GM19372 (cell line): ENCODE measurements at regions not wholly inside any gene's neighbourhood (a gene's known extent, or its start where the extent isn't known, plus 50 kb on each side); places are given as distances from the start of the nearest gene placed in this dataset.

Experiments used
- ATAC-seq: cut with Tn5 transposase; IDR thresholded peaks from one replicate; pipeline ENCODE4 v1.9.1; 2021; ENCODE audit warnings: mild to moderate bottlenecking, low read depth, moderate library complexity; ENCODE audit not compliant: unreplicated experiment

- no peak for ATAC-seq
These were observed 57.2 kb downstream of the NKX6-1 start for GRCh38 chr4:84441758-84442377.

- ATAC-seq = no peak
These were observed 59.1 kb downstream of the NKX6-1 start for GRCh38 chr4:84439996-84440395.

GRCh38 chr4:84436812-84437211 is 62.3 kb downstream of the NKX6-1 start:
- no peak for ATAC-seq

- ATAC-seq = no peak
These were observed 64.7 kb downstream of the NKX6-1 start for GRCh38 chr4:84434344-84434743.

GRCh38 chr4:84433633-84434222 is 65.4 kb downstream of the NKX6-1 start:
- no peak for ATAC-seq

- ATAC-seq = no peak
These were observed 66.4 kb downstream of the NKX6-1 start for GRCh38 chr4:84432713-84433112.

GRCh38 chr4:84420608-84421007 is 78.5 kb downstream of the NKX6-1 start:
- ATAC-seq = no peak

GRCh38 chr4:84419201-84419600 is 79.9 kb downstream of the NKX6-1 start:
- ATAC-seq = no peak

- no peak for ATAC-seq
These were observed 80.9 kb downstream of the NKX6-1 start for GRCh38 chr4:84417997-84418709.

- no peak for ATAC-seq
These were observed 85.1 kb downstream of the NKX6-1 start for GRCh38 chr4:84413976-84414375.

- ATAC-seq = no peak
These were observed 85.6 kb downstream of the NKX6-1 start for GRCh38 chr4:84413480-84413879.

GRCh38 chr4:84412062-84412461 is 87.0 kb downstream of the NKX6-1 start:
- ATAC-seq = no peak

GRCh38 chr4:84407554-84408407 is 91.3 kb downstream of the NKX6-1 start:
- no peak for ATAC-seq

GRCh38 chr4:84403656-84404055 is 95.4 kb downstream of the NKX6-1 start:
- ATAC-seq = no peak

GRCh38 chr4:84401701-84402306 is 97.3 kb downstream of the NKX6-1 start:
- no peak for ATAC-seq

GRCh38 chr4:84394386-84394785 is 104.7 kb downstream of the NKX6-1 start:
- no peak for ATAC-seq

GRCh38 chr4:84392951-84393590 is 106.0 kb downstream of the NKX6-1 start:
- no peak for ATAC-seq

GRCh38 chr4:84389406-84389805 is 109.7 kb downstream of the NKX6-1 start:
- ATAC-seq = no peak

- no peak for ATAC-seq
These were observed 113.9 kb downstream of the NKX6-1 start for GRCh38 chr4:84385203-84385602.

GRCh38 chr4:84384801-84385200 is 114.3 kb downstream of the NKX6-1 start:
- ATAC-seq = no peak
